GDM1 (cell line): ENCODE measurements at regions not wholly inside any gene's neighbourhood (a gene's known extent, or its start where the extent isn't known, plus 50 kb on each side); places are given as distances from the start of the nearest gene placed in this dataset.
"Not testable (repeated sequence)": the region's sequence is repeated elsewhere in the genome, so short reads cannot be mapped to it uniquely, and the experiment has no call there.

Experiments
- DNase-seq: peaks from one replicate; lab custom pipeline; 2025; lab: John Stamatoyannopoulos, UW

- no peak for DNase-seq
These were observed 100.7 kb upstream of the TRPC7 start for GRCh38 chr5:136466041-136466415.

DNA sequence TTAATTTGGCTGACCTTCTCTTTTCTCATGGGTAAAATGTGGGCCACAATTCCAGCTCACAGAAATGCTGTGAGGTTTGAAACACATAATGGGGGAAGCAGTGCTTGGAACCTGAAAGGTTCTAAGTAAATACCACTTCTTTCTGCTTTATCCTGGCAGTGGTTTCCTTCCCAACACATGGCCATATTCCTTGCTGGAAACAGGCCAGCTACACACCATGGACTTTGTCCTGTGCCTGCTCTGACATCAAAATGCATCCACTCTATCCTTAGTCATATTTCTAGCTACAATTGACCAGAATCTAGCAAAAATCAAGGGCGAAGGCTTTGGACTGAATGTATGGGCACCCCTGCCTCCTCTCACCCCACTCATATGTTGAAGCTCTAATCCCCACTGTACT lies 93.1 kb upstream of the TRPC7 start:
- no peak for DNase-seq

- DNase-seq = no peak
These were observed 92.2 kb upstream of the TRPC7 start for GRCh38 chr5:136457390-136458013.

DNA sequence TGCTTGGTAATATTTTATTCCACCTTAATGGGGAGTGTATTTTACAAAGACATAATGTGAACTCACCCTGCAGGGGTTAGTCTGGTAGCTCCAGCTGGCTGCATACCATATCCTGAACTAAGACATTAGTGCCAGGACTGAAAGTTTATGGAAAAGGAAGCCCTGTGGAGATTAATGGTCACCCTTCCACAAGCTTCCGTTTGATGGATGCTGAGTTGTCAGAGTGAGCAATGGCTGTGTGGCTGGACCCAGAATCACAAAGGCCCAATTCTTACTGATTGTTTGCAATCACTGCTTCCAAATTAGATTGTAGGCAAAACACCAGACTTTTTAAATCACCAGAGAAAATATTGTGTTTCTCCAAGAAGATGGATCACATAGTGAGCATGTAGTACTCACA lies 90.1 kb upstream of the TRPC7 start:
- DNase-seq = no peak

DNA sequence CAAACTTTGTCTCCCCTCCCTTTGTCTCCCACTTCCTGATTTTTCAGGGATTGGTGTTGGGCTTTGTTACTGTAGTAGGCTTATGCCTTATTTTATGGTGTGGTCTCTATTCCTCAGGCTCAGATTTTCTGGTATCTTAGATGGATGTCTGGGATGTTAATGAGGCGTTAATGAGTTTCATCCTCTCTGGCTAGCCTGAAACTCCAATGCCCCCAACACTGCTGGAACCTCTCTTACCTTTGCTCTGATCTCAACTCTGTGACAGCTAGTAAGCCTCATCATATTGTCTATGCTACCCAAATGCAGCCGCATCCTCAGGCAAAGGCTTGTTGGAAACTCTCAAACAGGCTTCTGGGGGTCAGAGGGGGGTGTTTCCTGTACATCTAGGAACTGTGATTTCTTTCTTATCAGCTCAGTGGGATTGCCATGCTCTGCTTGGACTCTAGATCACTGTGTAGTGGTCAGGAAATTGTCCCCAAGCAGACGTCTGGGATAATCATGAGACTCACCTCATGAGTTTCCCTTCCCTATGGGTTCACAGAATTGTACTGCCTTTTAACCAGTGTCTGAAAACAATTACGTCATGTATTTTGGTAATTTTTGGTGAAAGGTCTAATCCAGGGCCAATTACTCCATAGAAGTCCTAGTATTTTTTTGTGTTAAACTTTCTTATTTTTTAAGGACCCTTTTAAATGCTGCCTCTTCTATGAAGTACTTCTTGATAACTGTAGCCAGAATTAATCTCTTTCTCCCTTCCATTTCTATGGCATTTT lies 88.8 kb upstream of the TRPC7 start:
- no peak for DNase-seq

DNA sequence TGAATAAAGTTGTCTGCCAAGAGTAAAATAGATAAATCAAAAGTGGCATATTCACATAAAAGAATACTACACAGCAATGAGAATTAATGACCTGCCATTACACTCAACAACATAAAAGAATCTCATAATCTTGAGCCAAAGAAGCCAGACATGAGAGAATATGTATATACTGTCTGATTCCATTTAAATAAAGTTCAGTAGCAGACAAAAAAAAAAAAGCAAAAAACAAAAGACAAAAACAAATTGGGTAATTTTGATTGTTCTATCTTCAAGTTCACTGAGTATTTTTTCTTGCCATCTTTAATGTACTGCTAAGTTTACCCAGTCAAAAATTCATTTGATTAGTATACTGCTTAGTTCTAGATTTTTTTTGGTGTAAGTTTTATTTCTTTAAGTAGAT lies 87.9 kb upstream of the TRPC7 start:
- no peak for DNase-seq

GRCh38 chr5:136447576-136447975 lies 82.2 kb upstream of the TRPC7 start:
- DNase-seq = not testable (repeated sequence)

DNA sequence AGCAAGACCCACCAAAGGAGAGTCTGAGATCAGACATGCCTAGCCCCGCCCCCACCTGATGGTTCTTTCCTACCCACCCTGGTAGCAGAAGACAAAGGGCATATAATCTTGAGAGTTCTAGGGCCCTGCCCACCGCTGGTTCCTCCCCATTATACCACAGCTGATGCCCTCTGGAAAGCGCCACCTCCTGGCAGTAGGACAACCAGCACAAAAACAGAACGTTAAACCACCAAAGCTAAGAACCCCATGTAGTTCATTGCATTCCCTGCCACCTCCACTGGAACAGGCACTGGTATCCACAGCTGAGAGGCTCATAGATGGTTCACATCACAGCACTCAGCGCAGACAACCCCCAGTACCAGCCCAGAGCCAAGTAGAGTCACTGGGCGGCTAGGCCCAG lies 81.2 kb upstream of the TRPC7 start:
- no peak for DNase-seq

DNA sequence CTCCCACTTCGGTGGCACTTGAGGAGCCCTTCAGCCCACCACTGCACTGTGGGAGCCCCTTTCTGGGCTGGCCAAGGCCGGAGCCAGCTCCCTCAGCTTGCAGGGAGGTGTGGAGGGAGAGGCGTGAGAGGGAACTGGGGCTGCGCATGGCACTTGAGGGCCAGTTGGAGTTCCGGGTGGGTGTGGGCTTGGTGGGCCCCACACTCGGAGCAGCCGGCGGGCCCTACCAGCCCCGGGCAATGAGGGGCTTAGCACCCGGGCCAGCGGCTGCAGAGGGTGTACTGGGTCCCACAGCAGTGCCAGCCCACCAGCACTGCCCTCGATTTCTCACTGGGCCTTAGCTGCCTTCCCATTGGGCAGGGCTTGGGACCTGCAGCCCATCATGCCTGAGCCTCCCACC lies 78.8 kb upstream of the TRPC7 start:
- not testable (repeated sequence) for DNase-seq

GRCh38 chr5:136439367-136439766 lies 74.0 kb upstream of the TRPC7 start:
- DNase-seq = no peak

GRCh38 chr5:136435946-136436543 lies 70.7 kb upstream of the TRPC7 start:
- no peak for DNase-seq

DNA sequence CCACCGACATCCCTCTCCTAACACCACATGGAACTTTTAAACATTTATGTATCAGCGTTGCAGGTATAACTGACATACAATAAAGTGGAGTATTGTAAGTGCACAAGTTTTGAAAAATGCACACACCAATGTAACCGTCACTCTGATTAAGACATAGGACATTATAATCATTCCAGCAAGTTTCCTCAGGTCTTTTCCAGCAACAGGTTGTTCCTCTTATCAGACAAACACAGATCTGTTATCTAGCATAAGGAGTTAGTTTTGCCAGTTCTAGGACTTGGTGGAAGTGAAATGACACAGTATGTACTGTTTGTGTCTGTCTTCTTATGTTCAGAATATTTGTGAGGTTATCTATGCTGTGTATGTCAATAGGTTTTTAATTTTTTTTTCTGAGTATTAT lies 69.5 kb upstream of the TRPC7 start:
- DNase-seq = no peak

- no peak for DNase-seq
These were observed 67.4 kb upstream of the TRPC7 start for GRCh38 chr5:136432705-136433104.

- no peak for DNase-seq
These were observed 64.7 kb upstream of the TRPC7 start for GRCh38 chr5:136430081-136430480.

- DNase-seq = no peak
These were observed 62.1 kb upstream of the TRPC7 start for GRCh38 chr5:136427426-136427825.

- no peak for DNase-seq
These were observed 60.6 kb upstream of the TRPC7 start for GRCh38 chr5:136425921-136426320.

- DNase-seq = peak; percentile 19
These were observed 59.7 kb upstream of the TRPC7 start for GRCh38 chr5:136424835-136425584.

GRCh38 chr5:136423944-136424606 lies 58.7 kb upstream of the TRPC7 start:
- DNase-seq = no peak

DNA sequence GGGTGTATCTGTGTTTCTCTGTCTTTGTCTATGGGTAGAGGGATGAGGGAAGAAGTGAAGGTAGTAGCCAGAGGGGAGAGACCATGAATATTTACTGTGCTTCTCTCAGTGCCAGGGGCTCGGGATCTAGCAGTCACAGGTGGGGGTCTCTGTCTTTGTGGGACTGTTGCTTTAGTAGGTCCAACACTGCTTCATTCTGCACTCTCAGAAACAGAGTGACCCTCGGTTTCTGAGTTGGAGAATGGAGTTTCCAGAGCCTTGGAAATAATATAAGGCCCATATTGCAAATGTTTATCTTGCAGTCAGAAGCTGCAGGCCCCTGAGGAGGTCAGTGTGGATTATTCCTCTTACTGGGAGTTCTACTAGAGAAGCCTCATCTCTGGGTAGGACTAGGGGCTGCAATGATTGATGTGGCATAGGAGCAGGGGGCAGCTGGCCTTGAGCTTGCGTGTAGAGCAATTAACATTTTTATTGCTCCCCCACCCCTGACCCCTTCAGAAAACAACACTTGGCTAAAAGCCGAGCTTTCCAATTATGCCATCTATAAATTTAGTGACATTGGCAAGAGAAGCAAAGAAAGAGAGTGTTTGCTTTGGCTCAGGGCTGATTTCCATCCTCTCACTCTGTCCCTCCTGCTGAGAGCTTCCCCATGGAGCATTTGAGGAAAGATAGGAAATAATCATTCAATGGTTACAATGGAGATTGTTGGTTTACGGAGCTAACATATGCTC lies 55.0 kb upstream of the TRPC7 start:
- no peak for DNase-seq

GRCh38 chr5:136418301-136418700 lies 53.0 kb upstream of the TRPC7 start:
- no peak for DNase-seq
